Jurkat, Clone E6-1 (cell line): ENCODE measurements at regions not wholly inside any gene's neighbourhood (a gene's known extent, or its start where the extent isn't known, plus 50 kb on each side); places are given as distances from the start of the nearest gene placed in this dataset.
"Not testable (repeated sequence)": the region's sequence is repeated elsewhere in the genome, so short reads cannot be mapped to it uniquely, and the experiment has no call there.

ENCODE experiments used
- DNase-seq: peaks from one replicate; pipeline ENCODE4 v3.0.0-alpha.2; 2011; ENCODE audit warnings: low read depth, low spot score
- H3K4me3 ChIP-seq: 2 replicates; pipeline ENCODE4 v1.5.1; 2011; ENCODE audit warnings: mild to moderate bottlenecking, low read length, control low read depth, moderate library complexity

- DNase-seq = no peak
- no peak overlapping the region for H3K4me3 ChIP-seq
These were observed 1339.1 kb downstream of the OLFM4 start for GRCh38 chr13:54367639-54368271.

GRCh38 chr13:54368387-54368786 lies 1339.8 kb downstream of the OLFM4 start:
- no peak overlapping the region for H3K4me3 ChIP-seq
- no peak for DNase-seq

- no peak overlapping the region for H3K4me3 ChIP-seq
- no peak for DNase-seq
These were observed 1344.6 kb downstream of the OLFM4 start for GRCh38 chr13:54373211-54373610.

- no peak overlapping the region for H3K4me3 ChIP-seq
- DNase-seq = no peak
These were observed 1350.8 kb downstream of the OLFM4 start for GRCh38 chr13:54379461-54379860.

- no peak for DNase-seq
- no peak overlapping the region for H3K4me3 ChIP-seq
These were observed 1355.0 kb downstream of the OLFM4 start for GRCh38 chr13:54383604-54384003.

GRCh38 chr13:54387625-54388024 lies 1359.0 kb downstream of the OLFM4 start:
- H3K4me3 ChIP-seq = no peak overlapping the region
- DNase-seq = no peak

- no peak for DNase-seq
- no peak overlapping the region for H3K4me3 ChIP-seq
These were observed 1362.2 kb downstream of the OLFM4 start for GRCh38 chr13:54390841-54391240.

GRCh38 chr13:54394085-54394700 lies 1365.6 kb downstream of the OLFM4 start:
- H3K4me3 ChIP-seq = no peak overlapping the region
- DNase-seq = no peak

- DNase-seq = no peak
- no peak overlapping the region for H3K4me3 ChIP-seq
These were observed 1366.3 kb downstream of the OLFM4 start for GRCh38 chr13:54394908-54395307.

- H3K4me3 ChIP-seq = no peak overlapping the region
- no peak for DNase-seq
These were observed 1373.9 kb downstream of the OLFM4 start for GRCh38 chr13:54402495-54402894.

GRCh38 chr13:54415753-54416366 lies 1387.2 kb downstream of the OLFM4 start:
- no peak overlapping the region for H3K4me3 ChIP-seq
- no peak for DNase-seq

- not testable (repeated sequence) for DNase-seq, H3K4me3 ChIP-seq
These were observed 1394.3 kb downstream of the OLFM4 start for GRCh38 chr13:54422946-54423345.

GRCh38 chr13:54424344-54424743 lies 1395.7 kb downstream of the OLFM4 start:
- no peak for DNase-seq

GRCh38 chr13:54433493-54434206 lies 1405.0 kb downstream of the OLFM4 start:
- no peak for DNase-seq
- no peak overlapping the region for H3K4me3 ChIP-seq

More at GRCh38 chr13:54424344-54424743, 1395.7 kb downstream of the OLFM4 start:
- H3K4me3 ChIP-seq = no peak overlapping the region

GRCh38 chr13:54440853-54441400 lies 1412.3 kb downstream of the OLFM4 start:
- DNase-seq = not testable (repeated sequence)

GRCh38 chr13:54445453-54445852 lies 1416.8 kb downstream of the OLFM4 start:
- H3K4me3 ChIP-seq = no peak overlapping the region
- no peak for DNase-seq

More at GRCh38 chr13:54440853-54441400, 1412.3 kb downstream of the OLFM4 start:
- H3K4me3 ChIP-seq = not testable (repeated sequence)

- DNase-seq = no peak
- no peak overlapping the region for H3K4me3 ChIP-seq
These were observed 1417.3 kb downstream of the OLFM4 start for GRCh38 chr13:54445865-54446264.

- DNase-seq = no peak
- H3K4me3 ChIP-seq = no peak overlapping the region
These were observed 1421.3 kb downstream of the OLFM4 start for GRCh38 chr13:54449922-54450321.

GRCh38 chr13:54484166-54484565 lies 1455.6 kb downstream of the OLFM4 start:
- no peak for DNase-seq
- H3K4me3 ChIP-seq = no peak overlapping the region
